Hepatocyte (in vitro differentiated cells): ENCODE measurements at regions not wholly inside any gene's neighbourhood (a gene's known extent, or its start where the extent isn't known, plus 50 kb on each side); places are given as distances from the start of the nearest gene placed in this dataset.

Experiments
- EZH2 ChIP-seq: fragments of 200-600 bp; sonication (generic); IDR thresholded peaks from 2 replicates; pipeline ENCODE4 v1.6.1; 2016; ENCODE audit warnings: antibody characterized with exemption, mild to moderate bottlenecking, borderline replicate concordance
- TF ChIP-seq, protein P1 (sequence below): fragments of 200-600 bp; sonication (generic); IDR thresholded peaks from 2 replicates; pipeline ENCODE4 v1.5.1; 2016; ENCODE audit warnings: antibody characterized with exemption, mild to moderate bottlenecking; ENCODE audit not compliant: poor library complexity

- TF ChIP-seq, protein P1, sequence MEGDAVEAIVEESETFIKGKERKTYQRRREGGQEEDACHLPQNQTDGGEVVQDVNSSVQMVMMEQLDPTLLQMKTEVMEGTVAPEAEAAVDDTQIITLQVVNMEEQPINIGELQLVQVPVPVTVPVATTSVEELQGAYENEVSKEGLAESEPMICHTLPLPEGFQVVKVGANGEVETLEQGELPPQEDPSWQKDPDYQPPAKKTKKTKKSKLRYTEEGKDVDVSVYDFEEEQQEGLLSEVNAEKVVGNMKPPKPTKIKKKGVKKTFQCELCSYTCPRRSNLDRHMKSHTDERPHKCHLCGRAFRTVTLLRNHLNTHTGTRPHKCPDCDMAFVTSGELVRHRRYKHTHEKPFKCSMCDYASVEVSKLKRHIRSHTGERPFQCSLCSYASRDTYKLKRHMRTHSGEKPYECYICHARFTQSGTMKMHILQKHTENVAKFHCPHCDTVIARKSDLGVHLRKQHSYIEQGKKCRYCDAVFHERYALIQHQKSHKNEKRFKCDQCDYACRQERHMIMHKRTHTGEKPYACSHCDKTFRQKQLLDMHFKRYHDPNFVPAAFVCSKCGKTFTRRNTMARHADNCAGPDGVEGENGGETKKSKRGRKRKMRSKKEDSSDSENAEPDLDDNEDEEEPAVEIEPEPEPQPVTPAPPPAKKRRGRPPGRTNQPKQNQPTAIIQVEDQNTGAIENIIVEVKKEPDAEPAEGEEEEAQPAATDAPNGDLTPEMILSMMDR: no peak
- no peak for TF ChIP-seq EZH2
Measured at GRCh38 chr10:55627501-55628051, 733.5 kb downstream of the ZWINT start.
